Panc1 (cell line): ENCODE measurements at regions not wholly inside any gene's neighbourhood (a gene's known extent, or its start where the extent isn't known, plus 50 kb on each side); places are given as distances from the start of the nearest gene placed in this dataset.

Source experiments
- ATAC-seq: fragments of 200-7000 bp; cut with Tn5 transposase; 2 replicates; pipeline ENCODE4 v1.9.1; 2020; ENCODE audit warnings: mild to moderate bottlenecking, moderate library complexity
- BruUV-seq: library from RNA; stranded (reverse); fragments of 400-500 nt; replicated peaks from 2 replicates; lab custom pipeline; 2021; lab: Mats Ljungman, UMichigan
- CTCF ChIA-PET: fragments of 300-600 bp; sonication (Branson Sonifier 250); formaldehyde crosslinking; loops from one replicate; lab custom pipeline; 2022; ENCODE audit warnings: antibody characterized with exemption; lab: Charles Lee
- POLR2A ChIA-PET: fragments of 300-600 bp; sonication (Branson Sonifier 250); formaldehyde crosslinking; loops from one replicate; lab custom pipeline; 2022; ENCODE audit warnings: antibody characterized with exemption; lab: Charles Lee
- DNase-seq: peaks from one replicate; pipeline ENCODE4 v3.0.0-alpha.2; 2010; ENCODE audit warnings: low read depth, low spot score
- H3K27ac ChIP-seq: 2 replicates; pipeline ENCODE4 v1.5.1; 2011; ENCODE audit warnings: mild to moderate bottlenecking, low read length, inconsistent platforms
- H3K27me3 ChIP-seq: fragments of 200-500 bp; sonication (Bioruptor generic); 2 replicates; pipeline ENCODE4 v1.6.0; 2014; ENCODE audit warnings: low read length, inconsistent platforms; ENCODE audit not compliant: control insufficient read depth, insufficient read depth
- H3K36me3 ChIP-seq: fragments of 200-500 bp; sonication (Bioruptor generic); 2 replicates; pipeline ENCODE4 v1.5.1; 2014; ENCODE audit warnings: inconsistent platforms, mild to moderate bottlenecking, low read length, moderate library complexity; ENCODE audit not compliant: control insufficient read depth, insufficient read depth
- H3K4me1 ChIP-seq: 2 replicates; pipeline ENCODE4 v1.5.1; 2011; ENCODE audit warnings: inconsistent platforms, mild to moderate bottlenecking, low read length, moderate library complexity; ENCODE audit not compliant: control insufficient read depth, insufficient read depth
- H3K4me3 ChIP-seq, 2 experiments: 2 replicates each; pipeline ENCODE4 v1.5.1; 2011 to 2012; ENCODE audit warnings: low read depth in 2 of 2, low read length in 2 of 2, mild to moderate bottlenecking in 2 of 2, inconsistent platforms in 1 of 2, moderate library complexity in 1 of 2
- H3K9me3 ChIP-seq: fragments of 200-500 bp; sonication (Bioruptor generic); 2 replicates; pipeline ENCODE4 v1.5.1; 2014; ENCODE audit warnings: low read depth, mild to moderate bottlenecking, inconsistent platforms, low read length, moderate library complexity; ENCODE audit not compliant: control insufficient read depth, insufficient read depth
- CTCF ChIP-seq: fragments of 450-650 bp; IDR thresholded peaks from 2 replicates; pipeline ENCODE4 v1.5.1; 2017; ENCODE audit warnings: mild to moderate bottlenecking
- POLR2AphosphoS5 ChIP-seq: IDR thresholded peaks from 2 replicates; pipeline ENCODE4 v1.6.1; 2012; ENCODE audit warnings: mild to moderate bottlenecking, low read depth, low read length, moderate library complexity
- REST ChIP-seq, 2 experiments: IDR thresholded peaks; 2 replicates each; pipeline ENCODE4 v1.6.1; 2011 to 2012; ENCODE audit warnings: low read depth in 2 of 2, control low read depth in 1 of 2, low read length in 1 of 2, mild to moderate bottlenecking in 1 of 2, moderate library complexity in 1 of 2; ENCODE audit not compliant: insufficient read depth in 1 of 2
- SIN3A ChIP-seq: IDR thresholded peaks from 2 replicates; pipeline ENCODE4 v1.6.1; 2012; ENCODE audit warnings: low read depth, mild to moderate bottlenecking, low read length, moderate library complexity, borderline replicate concordance; ENCODE audit not compliant: insufficient read depth
- TCF7L2 ChIP-seq: IDR thresholded peaks from 2 replicates; pipeline ENCODE4 v1.6.1; 2011; ENCODE audit warnings: mild to moderate bottlenecking, low read depth, low read length, inconsistent platforms
- in situ Hi-C: cut with HindIII; loops from 2 replicates; pipeline ENCODE4 v1.10.0; 2016; ENCODE audit warnings: low sequenced_read_pairs, low pct_unique_long_range_greater_than_20kb
- intact Hi-C: fragments of 100-400 bp; cut with micrococcal nuclease; formaldehyde crosslinking; loops from one replicate; pipeline ENCODE4 v1.10.0; 2022; ENCODE audit not compliant: unreplicated experiment

- DNase-seq = no peak
- H3K27ac ChIP-seq = no peak overlapping the region
- no peak overlapping the region for H3K4me3 ChIP-seq
- in situ Hi-C loops (no loop called here), intact Hi-C loops (no loop called here)
- CTCF ChIA-PET = no interaction called here
- no peak for ATAC-seq
- TF ChIP-seq TCF7L2 = no peak
- TF ChIP-seq REST (IDR thresholded peaks at IDR 0.05; ENCODE audit: insufficient read depth in 1 of 2, low read depth in 2 of 2, low read length in 1 of 2) = no peak
- TF ChIP-seq POLR2AphosphoS5 = no peak
- no peak for TF ChIP-seq SIN3A
- H3K4me1 ChIP-seq = peaks cover 19% of the 10 kb centered on the region
- H3K36me3 ChIP-seq = no peaks in the 10 kb centered on the region
- H3K27me3 ChIP-seq = no peaks in the 10 kb centered on the region
- no peaks in the 10 kb centered on the region for H3K9me3 ChIP-seq
- BruUV-seq = no TSS peak
- POLR2A ChIA-PET = no interaction called here
These were observed 196.1 kb upstream of the PRSS1 start for GRCh38 chr7:142553216-142553615.

- H3K27ac ChIP-seq = no peak overlapping the region
- in situ Hi-C loops (no loop called here), intact Hi-C loops (no loop called here)
- DNase-seq (no peak), ATAC-seq (no peak)
- H3K36me3 ChIP-seq = no peaks in the 10 kb centered on the region
- TF ChIP-seq CTCF (no peak), POLR2AphosphoS5 (no peak), REST (IDR thresholded peaks at IDR 0.05; ENCODE audit: insufficient read depth in 1 of 2, low read depth in 2 of 2, low read length in 1 of 2) (no peak), SIN3A (no peak), TCF7L2 (no peak)
- CTCF ChIA-PET = no interaction called here
- H3K27me3 ChIP-seq = no peaks in the 10 kb centered on the region
- POLR2A ChIA-PET = no interaction called here
- H3K4me1 ChIP-seq = no peaks in the 10 kb centered on the region
- no peak overlapping the region for H3K4me3 ChIP-seq
- no peaks in the 10 kb centered on the region for H3K9me3 ChIP-seq
- BruUV-seq = no TSS peak
These were observed 200.3 kb upstream of the PRSS1 start for GRCh38 chr7:142548978-142549377.
